SU-DHL-6 (cell line): ENCODE measurements at regions not wholly inside any gene's neighbourhood (a gene's known extent, or its start where the extent isn't known, plus 50 kb on each side); places are given as distances from the start of the nearest gene placed in this dataset.

Experiments used
- H2AFZ ChIP-seq: fragments of 200-600 bp; sonication (generic); 2 replicates; pipeline ENCODE4 v1.6.1; 2014; ENCODE audit warnings: low read depth, mild to moderate bottlenecking, moderate library complexity, mixed read lengths, antibody characterized with exemption, low read length; ENCODE audit not compliant: severe bottlenecking
- H3F3A ChIP-seq: fragments of 200-600 bp; shearing (Covaris generic); 2 replicates; pipeline ENCODE4 v1.6.0; 2016; ENCODE audit warnings: antibody characterized with exemption, mild to moderate bottlenecking; ENCODE audit not compliant: insufficient read depth
- H3K27ac ChIP-seq: fragments of 200-600 bp; sonication (generic); 2 replicates; pipeline ENCODE4 v1.5.1; 2016; ENCODE audit warnings: low read depth, mild to moderate bottlenecking, low read length, moderate library complexity, mixed read lengths
- H3K27me3 ChIP-seq: fragments of 200-600 bp; sonication (generic), shearing (Covaris generic); 2 replicates; pipeline ENCODE4 v1.6.0; 2014; ENCODE audit warnings: mild to moderate bottlenecking, low read length
- H3K36me3 ChIP-seq: fragments of 200-600 bp; sonication (generic); 2 replicates; pipeline ENCODE4 v1.6.1; 2014; ENCODE audit warnings: mild to moderate bottlenecking, low read length, mixed read lengths
- H3K4me2 ChIP-seq: fragments of 300-600, 200-600 bp; shearing (Covaris generic), sonication (generic); 2 replicates; pipeline ENCODE4 v1.6.0; 2014; ENCODE audit warnings: low read length, low read depth, mild to moderate bottlenecking; ENCODE audit not compliant: poor library complexity, severe bottlenecking
- H3K4me3 ChIP-seq: fragments of 200-600 bp; sonication (generic); 2 replicates; pipeline ENCODE4 v1.5.1; 2014; ENCODE audit warnings: antibody characterized with exemption, low read length, mild to moderate bottlenecking, mixed read lengths; ENCODE audit not compliant: insufficient read depth, poor library complexity, severe bottlenecking
- H3K79me2 ChIP-seq: fragments of 200-600 bp; sonication (generic); 2 replicates; pipeline ENCODE4 v1.6.1; 2014; ENCODE audit warnings: mild to moderate bottlenecking, low read length, moderate library complexity; ENCODE audit not compliant: insufficient read depth
- H3K9ac ChIP-seq: fragments of 200-600 bp; sonication (generic); 2 replicates; pipeline ENCODE4 v1.7.0; 2014; ENCODE audit warnings: mild to moderate bottlenecking, low read length
- H3K9me2 ChIP-seq: fragments of 200-600 bp; sonication (generic); replicated peaks from 2 replicates; pipeline ENCODE4 v1.6.1; 2014; ENCODE audit warnings: low read length; ENCODE audit not compliant: insufficient read depth
- H3K9me3 ChIP-seq: fragments of 200-600 bp; sonication (generic); 2 replicates; pipeline ENCODE4 v1.6.1; 2014; ENCODE audit warnings: low read length, mixed read lengths; ENCODE audit not compliant: insufficient read depth
- H4K20me1 ChIP-seq: fragments of 200-600 bp; sonication (generic); 2 replicates; pipeline ENCODE4 v1.6.1; 2014; ENCODE audit warnings: low read depth, mild to moderate bottlenecking, antibody characterized with exemption, low read length, moderate library complexity, mixed read lengths
- EZH2phosphoT487 ChIP-seq: fragments of 200-600 bp; sonication (generic), shearing (Covaris generic); conservative IDR thresholded peaks from 2 replicates; pipeline ENCODE4 v1.6.1; 2018; ENCODE audit warnings: mild to moderate bottlenecking, antibody characterized with exemption, low read length, moderate library complexity, mixed read lengths
- TF ChIP-seq, protein P1 (sequence below): fragments of 200-600 bp; sonication (generic); IDR thresholded peaks from one replicate; pipeline ENCODE4 v1.5.1; 2017; ENCODE audit warnings: antibody characterized with exemption, mild to moderate bottlenecking, low read length, moderate library complexity; ENCODE audit not compliant: insufficient read depth, poor library complexity, severe bottlenecking

DNA sequence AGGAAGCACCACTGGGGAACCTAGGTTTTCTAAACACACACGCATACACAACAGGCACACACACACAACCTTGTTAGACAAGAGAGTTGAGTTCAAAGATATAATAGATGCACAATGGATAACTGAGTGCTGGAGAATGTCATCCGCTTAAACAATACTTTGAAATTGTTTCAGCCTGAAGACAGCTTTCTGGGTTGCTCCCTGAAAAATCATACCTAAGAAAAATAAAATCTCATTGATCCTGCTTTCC lies 126.1 kb downstream of the TMEM161B start:
- H3K4me3 ChIP-seq: no peak overlapping the region
- no peaks in the 10 kb centered on the region for H3K79me2 ChIP-seq
- no peaks in the 10 kb centered on the region for H3K27me3 ChIP-seq
- H2AFZ ChIP-seq: no peak overlapping the region
- H4K20me1 ChIP-seq: no peaks in the 10 kb centered on the region
- H3K4me2 ChIP-seq: peak overlapping the region; percentile 92
- no peaks in the 10 kb centered on the region for H3K9me2 ChIP-seq
- no peaks in the 10 kb centered on the region for H3K9me3 ChIP-seq
- no peaks in the 10 kb centered on the region for H3K36me3 ChIP-seq
- no peak overlapping the region for H3K27ac ChIP-seq
- H3K9ac ChIP-seq: no peak overlapping the region
- no peaks in the 10 kb centered on the region for H3F3A ChIP-seq
- TF ChIP-seq EZH2phosphoT487: no peak
- TF ChIP-seq, protein P1, sequence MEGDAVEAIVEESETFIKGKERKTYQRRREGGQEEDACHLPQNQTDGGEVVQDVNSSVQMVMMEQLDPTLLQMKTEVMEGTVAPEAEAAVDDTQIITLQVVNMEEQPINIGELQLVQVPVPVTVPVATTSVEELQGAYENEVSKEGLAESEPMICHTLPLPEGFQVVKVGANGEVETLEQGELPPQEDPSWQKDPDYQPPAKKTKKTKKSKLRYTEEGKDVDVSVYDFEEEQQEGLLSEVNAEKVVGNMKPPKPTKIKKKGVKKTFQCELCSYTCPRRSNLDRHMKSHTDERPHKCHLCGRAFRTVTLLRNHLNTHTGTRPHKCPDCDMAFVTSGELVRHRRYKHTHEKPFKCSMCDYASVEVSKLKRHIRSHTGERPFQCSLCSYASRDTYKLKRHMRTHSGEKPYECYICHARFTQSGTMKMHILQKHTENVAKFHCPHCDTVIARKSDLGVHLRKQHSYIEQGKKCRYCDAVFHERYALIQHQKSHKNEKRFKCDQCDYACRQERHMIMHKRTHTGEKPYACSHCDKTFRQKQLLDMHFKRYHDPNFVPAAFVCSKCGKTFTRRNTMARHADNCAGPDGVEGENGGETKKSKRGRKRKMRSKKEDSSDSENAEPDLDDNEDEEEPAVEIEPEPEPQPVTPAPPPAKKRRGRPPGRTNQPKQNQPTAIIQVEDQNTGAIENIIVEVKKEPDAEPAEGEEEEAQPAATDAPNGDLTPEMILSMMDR: no peak

DNA sequence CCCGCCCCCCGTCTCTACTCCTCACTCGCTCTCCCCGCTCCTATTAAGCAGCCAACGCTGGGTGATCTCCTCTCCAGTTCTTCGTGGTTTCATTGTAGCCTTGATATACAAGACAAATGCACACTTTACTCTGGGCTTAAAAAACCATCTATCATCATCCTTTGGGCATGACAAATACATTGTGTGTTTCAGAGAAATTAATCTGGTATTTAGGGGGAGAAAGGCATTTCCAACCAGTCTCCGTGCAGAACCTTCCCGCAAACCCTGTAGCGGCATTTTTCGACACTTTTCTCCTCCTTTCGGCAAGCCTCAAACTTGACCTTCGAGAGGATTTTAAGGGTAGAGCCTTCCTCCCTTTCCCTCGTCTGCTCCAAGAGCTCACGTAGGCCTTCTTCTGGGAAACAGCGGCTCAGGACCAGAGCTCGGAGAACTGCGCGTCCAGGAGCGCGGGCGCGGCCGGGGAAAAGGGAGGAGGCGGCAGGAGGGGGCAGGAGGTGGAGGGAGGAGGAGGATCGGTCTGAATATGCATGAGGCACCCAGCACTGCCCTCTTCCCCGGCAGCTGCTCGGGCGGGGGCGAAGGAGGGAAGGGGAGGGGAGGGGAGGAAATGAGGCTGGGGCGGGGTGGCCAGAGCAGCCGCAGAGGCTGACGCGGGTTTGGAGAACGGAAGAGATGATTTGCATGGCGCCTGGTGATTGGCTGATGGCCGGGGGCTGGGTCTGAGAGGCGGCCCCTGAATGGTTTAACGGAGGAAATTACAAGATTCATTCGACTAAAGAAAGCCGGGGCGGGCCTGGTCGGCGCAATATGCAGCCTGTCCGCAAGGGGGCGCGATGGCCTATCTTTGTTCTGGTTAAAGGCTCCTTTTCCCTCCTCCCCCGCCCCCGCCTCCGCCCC lies 127.5 kb downstream of the TMEM161B start:
- Histone ChIP-seq H2AFZ (no peak overlapping the region), H4K20me1 (no peaks in the 10 kb centered on the region), H3F3A (no peaks in the 10 kb centered on the region), H3K36me3 (no peaks in the 10 kb centered on the region), H3K4me2 (no peak overlapping the region), H3K79me2 (no peaks in the 10 kb centered on the region), H3K9ac (no peak overlapping the region), H3K27me3 (no peaks in the 10 kb centered on the region), H3K27ac (no peak overlapping the region), H3K4me3 (no peak overlapping the region), H3K9me2 (no peaks in the 10 kb centered on the region), H3K9me3 (no peaks in the 10 kb centered on the region)
- TF ChIP-seq, protein P1: no peak
- TF ChIP-seq EZH2phosphoT487: no peak

DNA sequence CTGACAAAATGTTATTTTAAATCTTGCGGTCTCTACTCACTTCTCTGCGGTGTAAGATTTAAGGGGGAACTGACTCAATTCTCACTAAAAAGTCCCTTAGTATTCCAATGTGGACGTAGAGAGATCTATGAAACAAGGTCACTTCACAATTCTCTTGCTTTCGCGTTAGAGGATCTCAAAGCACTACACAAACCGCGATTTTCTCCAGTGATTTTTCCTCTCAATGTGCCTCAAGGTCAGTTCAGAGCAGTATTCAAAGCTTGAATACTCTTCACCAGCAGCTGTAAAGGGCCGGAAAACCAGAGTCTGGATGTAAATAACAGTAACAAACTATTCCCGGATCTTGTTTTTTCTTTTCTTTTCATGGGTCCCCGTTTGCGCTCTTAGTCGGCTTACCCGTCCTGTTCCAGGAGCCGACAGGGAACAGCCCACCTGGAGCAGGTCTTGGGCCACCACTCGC lies 128.2 kb downstream of the TMEM161B start:
- Histone ChIP-seq H3K4me3 (no peak overlapping the region), H3K9me2 (no peaks in the 10 kb centered on the region), H3F3A (no peaks in the 10 kb centered on the region), H3K36me3 (no peaks in the 10 kb centered on the region), H3K9ac (no peak overlapping the region), H3K4me2 (no peak overlapping the region), H3K27me3 (no peaks in the 10 kb centered on the region), H3K9me3 (no peaks in the 10 kb centered on the region), H3K79me2 (no peaks in the 10 kb centered on the region), H4K20me1 (no peaks in the 10 kb centered on the region), H3K27ac (no peak overlapping the region), H2AFZ (no peak overlapping the region)
- no peak for TF ChIP-seq EZH2phosphoT487
- TF ChIP-seq, protein P1: no peak
